ENCODE measurements at regions not wholly inside any gene's neighbourhood (a gene's known extent, or its start where the extent isn't known, plus 50 kb on each side); places are given as distances from the start of the nearest gene placed in this dataset.

DNA sequence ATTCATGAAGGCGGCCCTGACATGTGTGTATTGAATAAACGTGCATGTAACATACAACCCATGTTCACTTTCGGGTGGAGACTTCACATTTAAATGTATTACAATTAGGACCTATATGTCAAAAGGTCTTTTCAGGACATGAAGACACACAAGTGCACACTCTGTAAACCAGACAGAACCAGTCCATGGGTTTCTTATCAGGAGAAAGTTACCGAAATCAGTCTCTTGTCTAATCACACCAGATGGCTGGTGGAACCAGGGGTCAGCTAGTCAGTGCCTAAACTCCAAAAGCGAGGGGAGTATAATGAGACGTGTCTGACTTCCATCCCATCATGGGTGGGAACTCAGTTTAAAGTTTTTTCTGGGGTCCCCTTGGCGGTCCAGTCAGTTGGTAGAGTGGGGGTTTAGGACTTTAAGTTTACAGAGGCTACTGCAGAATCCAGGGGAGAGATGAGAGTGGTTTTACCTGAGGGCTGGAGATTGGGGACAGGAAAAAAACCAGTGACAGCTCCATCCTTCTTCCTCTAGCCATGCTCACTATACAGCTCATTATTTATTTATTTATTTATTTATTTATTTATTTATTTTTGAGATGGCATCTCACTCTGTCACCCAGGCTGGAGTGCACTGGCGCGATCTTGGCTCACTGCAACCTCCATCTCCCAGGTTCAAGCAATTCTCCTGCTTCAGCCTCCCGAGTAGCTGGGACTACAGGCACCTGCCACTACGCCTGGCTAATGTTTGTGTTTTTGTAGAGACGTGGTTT, 251.3 kb upstream of the LYZL1 start:
- Histone ChIP-seq H3K27me3 (ENCODE audit: control insufficient read depth, insufficient read depth, low read length) (no peaks in the 10 kb centered on the region), H3K4me3 (replicated peaks in 1 of 4; ENCODE audit: control extremely low read depth in 1 of 4, insufficient read depth in 1 of 4, low read depth in 3 of 4, low read length in 4 of 4) (no peak overlapping the region), H3K9ac (ENCODE audit: insufficient read depth, low read length) (no peak overlapping the region), H3K9me3 (ENCODE audit: control insufficient read depth, insufficient read depth, low read depth, low read length) (no peaks in the 10 kb centered on the region), H3K4me1 (ENCODE audit: control insufficient read depth, extremely low read depth, insufficient read depth, low read length) (peaks cover 12% of the 10 kb centered on the region), H3K27ac (ENCODE audit: insufficient read depth, low read length) (no peak overlapping the region), H3K79me2 (ENCODE audit: control insufficient read depth, insufficient read depth, low read length) (no peaks in the 10 kb centered on the region), H2AFZ (ENCODE audit: low read length) (no peak overlapping the region), H3K36me3 (ENCODE audit: control insufficient read depth, insufficient read depth, low read length) (no peaks in the 10 kb centered on the region), H3K4me2 (ENCODE audit: extremely low read depth, insufficient read depth, low read length) (no peak overlapping the region), H4K20me1 (ENCODE audit: control insufficient read depth, extremely low read depth, insufficient read depth, low read length) (no peaks in the 10 kb centered on the region)
- no peak for TF ChIP-seq EZH2 (IDR thresholded peaks at IDR 0.05; ENCODE audit: low read length, missing control alignments)
- TF ChIP-seq, protein P1, sequence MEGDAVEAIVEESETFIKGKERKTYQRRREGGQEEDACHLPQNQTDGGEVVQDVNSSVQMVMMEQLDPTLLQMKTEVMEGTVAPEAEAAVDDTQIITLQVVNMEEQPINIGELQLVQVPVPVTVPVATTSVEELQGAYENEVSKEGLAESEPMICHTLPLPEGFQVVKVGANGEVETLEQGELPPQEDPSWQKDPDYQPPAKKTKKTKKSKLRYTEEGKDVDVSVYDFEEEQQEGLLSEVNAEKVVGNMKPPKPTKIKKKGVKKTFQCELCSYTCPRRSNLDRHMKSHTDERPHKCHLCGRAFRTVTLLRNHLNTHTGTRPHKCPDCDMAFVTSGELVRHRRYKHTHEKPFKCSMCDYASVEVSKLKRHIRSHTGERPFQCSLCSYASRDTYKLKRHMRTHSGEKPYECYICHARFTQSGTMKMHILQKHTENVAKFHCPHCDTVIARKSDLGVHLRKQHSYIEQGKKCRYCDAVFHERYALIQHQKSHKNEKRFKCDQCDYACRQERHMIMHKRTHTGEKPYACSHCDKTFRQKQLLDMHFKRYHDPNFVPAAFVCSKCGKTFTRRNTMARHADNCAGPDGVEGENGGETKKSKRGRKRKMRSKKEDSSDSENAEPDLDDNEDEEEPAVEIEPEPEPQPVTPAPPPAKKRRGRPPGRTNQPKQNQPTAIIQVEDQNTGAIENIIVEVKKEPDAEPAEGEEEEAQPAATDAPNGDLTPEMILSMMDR (conservative IDR thresholded peaks at IDR 0.05 in 1 of 2, IDR thresholded peaks at IDR 0.05 in 1 of 2; ENCODE audit: low read depth in 1 of 2, low read length in 2 of 2) = no peak
- no peak for DNase-seq (ENCODE audit: low read depth in 2 of 2)

DNA sequence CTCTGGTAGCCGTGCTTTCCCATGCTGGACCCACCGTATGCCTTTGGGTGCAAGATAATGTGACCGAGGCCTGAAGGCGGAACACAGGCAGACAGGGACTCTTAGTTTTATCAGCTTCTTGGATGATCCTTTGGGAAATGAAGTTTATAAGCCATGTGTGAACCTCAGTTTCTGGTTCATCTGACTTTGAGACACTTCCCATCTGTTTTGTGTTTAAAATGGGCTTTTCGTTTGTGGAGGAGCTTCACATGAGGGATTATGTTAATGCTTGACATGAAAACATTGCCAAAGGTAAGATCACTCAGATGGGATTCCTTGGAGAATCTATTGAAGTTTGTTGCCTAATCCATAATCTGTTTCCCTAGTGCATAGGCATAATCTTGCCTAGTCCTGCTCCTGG, 249.8 kb upstream of the LYZL1 start:
- peaks cover 12% of the 10 kb centered on the region for H3K4me1 ChIP-seq (ENCODE audit: control insufficient read depth, extremely low read depth, insufficient read depth, low read length)
- no peak overlapping the region for H3K4me2 ChIP-seq (ENCODE audit: extremely low read depth, insufficient read depth, low read length)
- no peaks in the 10 kb centered on the region for H3K27me3 ChIP-seq (ENCODE audit: control insufficient read depth, insufficient read depth, low read length)
- no peaks in the 10 kb centered on the region for H3K79me2 ChIP-seq (ENCODE audit: control insufficient read depth, insufficient read depth, low read length)
- no peaks in the 10 kb centered on the region for H3K36me3 ChIP-seq (ENCODE audit: control insufficient read depth, insufficient read depth, low read length)
- TF ChIP-seq EZH2 (IDR thresholded peaks at IDR 0.05; ENCODE audit: low read length, missing control alignments) = no peak
- TF ChIP-seq, protein P1 (conservative IDR thresholded peaks at IDR 0.05 in 1 of 2, IDR thresholded peaks at IDR 0.05 in 1 of 2; ENCODE audit: low read depth in 1 of 2, low read length in 2 of 2) = no peak
- no peaks in the 10 kb centered on the region for H4K20me1 ChIP-seq (ENCODE audit: control insufficient read depth, extremely low read depth, insufficient read depth, low read length)
- no peaks in the 10 kb centered on the region for H3K9me3 ChIP-seq (ENCODE audit: control insufficient read depth, insufficient read depth, low read depth, low read length)
- no peak overlapping the region for H3K27ac ChIP-seq (ENCODE audit: insufficient read depth, low read length)
- H3K4me3 ChIP-seq (replicated peaks in 1 of 4; ENCODE audit: control extremely low read depth in 1 of 4, insufficient read depth in 1 of 4, low read depth in 3 of 4, low read length in 4 of 4) = no peak overlapping the region
- no peak for DNase-seq (ENCODE audit: low read depth in 2 of 2)
- no peak overlapping the region for H3K9ac ChIP-seq (ENCODE audit: insufficient read depth, low read length)
- H2AFZ ChIP-seq (ENCODE audit: low read length) = no peak overlapping the region

DNA sequence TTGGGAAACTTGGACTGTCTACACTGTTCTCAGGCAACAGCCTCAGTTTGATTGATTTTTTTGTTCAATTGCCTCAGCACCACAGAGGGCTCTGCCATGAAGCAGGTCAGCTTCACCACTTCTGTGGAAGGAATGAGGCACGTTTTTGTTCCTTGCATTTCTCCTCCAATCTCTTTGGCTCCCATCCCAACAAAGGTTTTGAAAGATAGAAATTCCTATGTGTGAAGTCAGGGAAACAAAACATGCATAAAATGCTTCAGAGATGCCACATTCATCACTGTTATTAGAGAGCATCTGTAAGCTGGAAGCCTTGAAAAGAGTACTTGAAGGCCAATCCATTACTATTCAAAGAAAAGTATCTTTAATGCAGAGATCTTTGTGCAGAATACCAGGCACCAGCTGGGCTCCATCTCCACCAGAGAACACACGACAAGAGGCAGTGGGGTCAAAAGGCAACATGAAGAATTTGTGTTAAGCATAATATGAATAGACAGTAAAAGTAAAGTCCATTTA, 249.1 kb upstream of the LYZL1 start:
- Histone ChIP-seq H3K4me3 (replicated peaks in 1 of 4; ENCODE audit: control extremely low read depth in 1 of 4, insufficient read depth in 1 of 4, low read depth in 3 of 4, low read length in 4 of 4) (no peak overlapping the region), H3K36me3 (ENCODE audit: control insufficient read depth, insufficient read depth, low read length) (no peaks in the 10 kb centered on the region), H2AFZ (ENCODE audit: low read length) (no peak overlapping the region), H3K27ac (ENCODE audit: insufficient read depth, low read length) (no peak overlapping the region), H4K20me1 (ENCODE audit: control insufficient read depth, extremely low read depth, insufficient read depth, low read length) (no peaks in the 10 kb centered on the region), H3K79me2 (ENCODE audit: control insufficient read depth, insufficient read depth, low read length) (no peaks in the 10 kb centered on the region), H3K4me2 (ENCODE audit: extremely low read depth, insufficient read depth, low read length) (no peak overlapping the region), H3K9me3 (ENCODE audit: control insufficient read depth, insufficient read depth, low read depth, low read length) (no peaks in the 10 kb centered on the region), H3K9ac (ENCODE audit: insufficient read depth, low read length) (no peak overlapping the region), H3K4me1 (ENCODE audit: control insufficient read depth, extremely low read depth, insufficient read depth, low read length) (peaks cover 12% of the 10 kb centered on the region), H3K27me3 (ENCODE audit: control insufficient read depth, insufficient read depth, low read length) (no peaks in the 10 kb centered on the region)
- DNase-seq (ENCODE audit: low read depth in 2 of 2) = peak; percentile 54 to 97
- TF ChIP-seq, protein P1 (conservative IDR thresholded peaks at IDR 0.05 in 1 of 2, IDR thresholded peaks at IDR 0.05 in 1 of 2; ENCODE audit: low read depth in 1 of 2, low read length in 2 of 2) = no peak
- TF ChIP-seq EZH2 (IDR thresholded peaks at IDR 0.05; ENCODE audit: low read length, missing control alignments) = no peak

Data from fibroblast of lung (primary cell).